ENCODE measurements at regions not wholly inside any gene's neighbourhood (a gene's known extent, or its start where the extent isn't known, plus 50 kb on each side); places are given as distances from the start of the nearest gene placed in this dataset.

DNA sequence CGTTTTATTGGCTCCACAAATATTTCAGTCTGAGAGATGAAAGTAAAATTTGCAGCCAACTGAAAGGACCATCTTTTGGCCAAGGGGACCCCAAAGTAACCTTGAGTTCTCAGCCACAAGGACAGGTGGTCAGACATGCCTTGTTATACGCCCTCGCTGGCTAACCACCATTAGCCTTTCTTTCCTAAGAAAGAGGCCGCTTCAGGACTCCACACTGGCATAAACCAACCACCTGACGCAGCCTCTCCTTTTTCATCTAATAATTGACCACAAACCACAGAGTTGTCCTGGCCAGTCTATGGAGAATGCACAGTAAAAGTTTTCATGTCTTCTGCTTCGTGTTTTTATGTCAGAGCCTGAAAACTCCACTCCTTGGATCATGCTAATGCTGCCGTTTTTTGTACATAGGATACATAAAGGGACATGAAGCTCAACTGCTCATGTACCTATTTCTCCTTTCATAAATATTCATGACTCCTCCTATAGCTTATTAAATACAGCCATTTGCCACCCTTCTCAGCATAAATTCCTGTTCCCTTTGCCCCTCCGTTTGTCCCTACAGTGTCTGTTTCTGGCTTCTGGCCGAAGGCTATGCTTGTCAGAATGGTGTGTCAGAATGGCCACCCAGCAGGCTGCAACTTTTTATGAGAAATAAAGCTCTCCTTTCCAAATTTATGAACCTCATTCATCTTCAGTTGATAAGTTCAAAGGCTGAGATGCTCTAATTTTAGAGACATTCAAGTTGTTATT is 374.1 kb upstream of the RBMS3 start (continued):
- TF ChIP-seq, protein P1, sequence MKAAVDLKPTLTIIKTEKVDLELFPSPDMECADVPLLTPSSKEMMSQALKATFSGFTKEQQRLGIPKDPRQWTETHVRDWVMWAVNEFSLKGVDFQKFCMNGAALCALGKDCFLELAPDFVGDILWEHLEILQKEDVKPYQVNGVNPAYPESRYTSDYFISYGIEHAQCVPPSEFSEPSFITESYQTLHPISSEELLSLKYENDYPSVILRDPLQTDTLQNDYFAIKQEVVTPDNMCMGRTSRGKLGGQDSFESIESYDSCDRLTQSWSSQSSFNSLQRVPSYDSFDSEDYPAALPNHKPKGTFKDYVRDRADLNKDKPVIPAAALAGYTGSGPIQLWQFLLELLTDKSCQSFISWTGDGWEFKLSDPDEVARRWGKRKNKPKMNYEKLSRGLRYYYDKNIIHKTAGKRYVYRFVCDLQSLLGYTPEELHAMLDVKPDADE (IDR thresholded peaks at IDR 0.05) = no peak
- no peak for TF ChIP-seq ZNF331 (CRISPR knock-in tag; IDR thresholded peaks at IDR 0.05; ENCODE audit: low read depth)
- TF ChIP-seq, protein P2, sequence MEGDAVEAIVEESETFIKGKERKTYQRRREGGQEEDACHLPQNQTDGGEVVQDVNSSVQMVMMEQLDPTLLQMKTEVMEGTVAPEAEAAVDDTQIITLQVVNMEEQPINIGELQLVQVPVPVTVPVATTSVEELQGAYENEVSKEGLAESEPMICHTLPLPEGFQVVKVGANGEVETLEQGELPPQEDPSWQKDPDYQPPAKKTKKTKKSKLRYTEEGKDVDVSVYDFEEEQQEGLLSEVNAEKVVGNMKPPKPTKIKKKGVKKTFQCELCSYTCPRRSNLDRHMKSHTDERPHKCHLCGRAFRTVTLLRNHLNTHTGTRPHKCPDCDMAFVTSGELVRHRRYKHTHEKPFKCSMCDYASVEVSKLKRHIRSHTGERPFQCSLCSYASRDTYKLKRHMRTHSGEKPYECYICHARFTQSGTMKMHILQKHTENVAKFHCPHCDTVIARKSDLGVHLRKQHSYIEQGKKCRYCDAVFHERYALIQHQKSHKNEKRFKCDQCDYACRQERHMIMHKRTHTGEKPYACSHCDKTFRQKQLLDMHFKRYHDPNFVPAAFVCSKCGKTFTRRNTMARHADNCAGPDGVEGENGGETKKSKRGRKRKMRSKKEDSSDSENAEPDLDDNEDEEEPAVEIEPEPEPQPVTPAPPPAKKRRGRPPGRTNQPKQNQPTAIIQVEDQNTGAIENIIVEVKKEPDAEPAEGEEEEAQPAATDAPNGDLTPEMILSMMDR (conservative IDR thresholded peaks at IDR 0.05; ENCODE audit: low read depth in 2 of 2) = no peak
- no peak for TF ChIP-seq EZH2 (IDR thresholded peaks at IDR 0.05; ENCODE audit: low read depth, unreplicated experiment)
- no peak for TF ChIP-seq JUNB (IDR thresholded peaks at IDR 0.05; ENCODE audit: unreplicated experiment)
- no peak for TF ChIP-seq EZH2phosphoT487 (IDR thresholded peaks at IDR 0.05; ENCODE audit: unreplicated experiment)
- no peak for TF ChIP-seq CREB1 (CRISPR knock-in tag; IDR thresholded peaks at IDR 0.05; ENCODE audit: low read depth)
- TF ChIP-seq NANOG (IDR thresholded peaks at IDR 0.05; ENCODE audit: borderline replicate concordance) = no peak

DNA sequence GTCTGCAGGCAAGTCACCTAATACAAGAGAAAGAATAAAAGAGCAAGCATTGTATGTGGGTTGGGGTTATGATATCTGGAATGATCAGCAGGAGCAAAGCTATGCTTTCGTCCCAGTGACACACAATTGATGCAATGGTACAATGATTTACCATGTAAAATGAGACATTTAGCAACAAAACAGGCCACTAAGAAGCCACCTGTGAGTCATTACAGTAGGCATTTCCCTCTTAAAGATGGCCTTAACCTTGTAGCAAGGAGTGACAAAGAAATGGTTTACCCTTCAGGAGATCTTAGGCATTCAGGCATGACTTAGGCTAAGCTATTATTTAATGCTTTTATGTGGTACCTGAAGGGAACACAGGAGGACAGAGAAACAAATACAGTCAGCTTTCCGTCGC is 373.3 kb upstream of the RBMS3 start:
- Histone ChIP-seq H4K20me1 (replicated peaks; ENCODE audit: insufficient read depth) (no peaks in the 10 kb centered on the region), H3K9me2 (ENCODE audit: insufficient read depth) (no peaks in the 10 kb centered on the region), H3K4me3 (no peak overlapping the region), H3K36me3 (ENCODE audit: insufficient read depth) (no peaks in the 10 kb centered on the region), H3K27ac (ENCODE audit: low read depth) (no peak overlapping the region), H3K79me2 (replicated peaks; ENCODE audit: insufficient read depth) (no peaks in the 10 kb centered on the region), H3K4me1 (ENCODE audit: insufficient read depth) (no peaks in the 10 kb centered on the region), H3K27me3 (ENCODE audit: insufficient read depth) (no peaks in the 10 kb centered on the region), H3K4me2 (no peak overlapping the region), H2AFZ (no peak overlapping the region; the same call in 1 of the 2 replicates), H3F3A (replicated peaks; ENCODE audit: low read depth) (no peaks in the 10 kb centered on the region)
- Mint-ChIP-seq H3K36me3 (ENCODE audit: low read depth) (no peaks in the 10 kb centered on the region), H3K27me3 (ENCODE audit: insufficient read depth, low read depth, poor library complexity) (no peaks in the 10 kb centered on the region), H3K27ac (no peak overlapping the region), H3K9me3 (peaks cover 3% of the 10 kb centered on the region; the same call in 2 of the 3 replicates), H3K4me1 (no peaks in the 10 kb centered on the region), H3K4me3 (no peak overlapping the region)
- ATAC-seq = no peak
- no peak for DNase-seq (ENCODE audit: low spot score)
- no peak for TF ChIP-seq ZNF331 (CRISPR knock-in tag; IDR thresholded peaks at IDR 0.05; ENCODE audit: low read depth)
- TF ChIP-seq, protein P1 (IDR thresholded peaks at IDR 0.05) = no peak
- no peak for TF ChIP-seq POLR2AphosphoS5 (IDR thresholded peaks at IDR 0.05; ENCODE audit: low read depth)
- TF ChIP-seq, protein P2 (conservative IDR thresholded peaks at IDR 0.05; ENCODE audit: low read depth in 2 of 2) = no peak
- TF ChIP-seq EZH2 (IDR thresholded peaks at IDR 0.05; ENCODE audit: low read depth, unreplicated experiment) = no peak
- TF ChIP-seq NANOG (IDR thresholded peaks at IDR 0.05; ENCODE audit: borderline replicate concordance) = no peak
- TF ChIP-seq, protein P3, sequence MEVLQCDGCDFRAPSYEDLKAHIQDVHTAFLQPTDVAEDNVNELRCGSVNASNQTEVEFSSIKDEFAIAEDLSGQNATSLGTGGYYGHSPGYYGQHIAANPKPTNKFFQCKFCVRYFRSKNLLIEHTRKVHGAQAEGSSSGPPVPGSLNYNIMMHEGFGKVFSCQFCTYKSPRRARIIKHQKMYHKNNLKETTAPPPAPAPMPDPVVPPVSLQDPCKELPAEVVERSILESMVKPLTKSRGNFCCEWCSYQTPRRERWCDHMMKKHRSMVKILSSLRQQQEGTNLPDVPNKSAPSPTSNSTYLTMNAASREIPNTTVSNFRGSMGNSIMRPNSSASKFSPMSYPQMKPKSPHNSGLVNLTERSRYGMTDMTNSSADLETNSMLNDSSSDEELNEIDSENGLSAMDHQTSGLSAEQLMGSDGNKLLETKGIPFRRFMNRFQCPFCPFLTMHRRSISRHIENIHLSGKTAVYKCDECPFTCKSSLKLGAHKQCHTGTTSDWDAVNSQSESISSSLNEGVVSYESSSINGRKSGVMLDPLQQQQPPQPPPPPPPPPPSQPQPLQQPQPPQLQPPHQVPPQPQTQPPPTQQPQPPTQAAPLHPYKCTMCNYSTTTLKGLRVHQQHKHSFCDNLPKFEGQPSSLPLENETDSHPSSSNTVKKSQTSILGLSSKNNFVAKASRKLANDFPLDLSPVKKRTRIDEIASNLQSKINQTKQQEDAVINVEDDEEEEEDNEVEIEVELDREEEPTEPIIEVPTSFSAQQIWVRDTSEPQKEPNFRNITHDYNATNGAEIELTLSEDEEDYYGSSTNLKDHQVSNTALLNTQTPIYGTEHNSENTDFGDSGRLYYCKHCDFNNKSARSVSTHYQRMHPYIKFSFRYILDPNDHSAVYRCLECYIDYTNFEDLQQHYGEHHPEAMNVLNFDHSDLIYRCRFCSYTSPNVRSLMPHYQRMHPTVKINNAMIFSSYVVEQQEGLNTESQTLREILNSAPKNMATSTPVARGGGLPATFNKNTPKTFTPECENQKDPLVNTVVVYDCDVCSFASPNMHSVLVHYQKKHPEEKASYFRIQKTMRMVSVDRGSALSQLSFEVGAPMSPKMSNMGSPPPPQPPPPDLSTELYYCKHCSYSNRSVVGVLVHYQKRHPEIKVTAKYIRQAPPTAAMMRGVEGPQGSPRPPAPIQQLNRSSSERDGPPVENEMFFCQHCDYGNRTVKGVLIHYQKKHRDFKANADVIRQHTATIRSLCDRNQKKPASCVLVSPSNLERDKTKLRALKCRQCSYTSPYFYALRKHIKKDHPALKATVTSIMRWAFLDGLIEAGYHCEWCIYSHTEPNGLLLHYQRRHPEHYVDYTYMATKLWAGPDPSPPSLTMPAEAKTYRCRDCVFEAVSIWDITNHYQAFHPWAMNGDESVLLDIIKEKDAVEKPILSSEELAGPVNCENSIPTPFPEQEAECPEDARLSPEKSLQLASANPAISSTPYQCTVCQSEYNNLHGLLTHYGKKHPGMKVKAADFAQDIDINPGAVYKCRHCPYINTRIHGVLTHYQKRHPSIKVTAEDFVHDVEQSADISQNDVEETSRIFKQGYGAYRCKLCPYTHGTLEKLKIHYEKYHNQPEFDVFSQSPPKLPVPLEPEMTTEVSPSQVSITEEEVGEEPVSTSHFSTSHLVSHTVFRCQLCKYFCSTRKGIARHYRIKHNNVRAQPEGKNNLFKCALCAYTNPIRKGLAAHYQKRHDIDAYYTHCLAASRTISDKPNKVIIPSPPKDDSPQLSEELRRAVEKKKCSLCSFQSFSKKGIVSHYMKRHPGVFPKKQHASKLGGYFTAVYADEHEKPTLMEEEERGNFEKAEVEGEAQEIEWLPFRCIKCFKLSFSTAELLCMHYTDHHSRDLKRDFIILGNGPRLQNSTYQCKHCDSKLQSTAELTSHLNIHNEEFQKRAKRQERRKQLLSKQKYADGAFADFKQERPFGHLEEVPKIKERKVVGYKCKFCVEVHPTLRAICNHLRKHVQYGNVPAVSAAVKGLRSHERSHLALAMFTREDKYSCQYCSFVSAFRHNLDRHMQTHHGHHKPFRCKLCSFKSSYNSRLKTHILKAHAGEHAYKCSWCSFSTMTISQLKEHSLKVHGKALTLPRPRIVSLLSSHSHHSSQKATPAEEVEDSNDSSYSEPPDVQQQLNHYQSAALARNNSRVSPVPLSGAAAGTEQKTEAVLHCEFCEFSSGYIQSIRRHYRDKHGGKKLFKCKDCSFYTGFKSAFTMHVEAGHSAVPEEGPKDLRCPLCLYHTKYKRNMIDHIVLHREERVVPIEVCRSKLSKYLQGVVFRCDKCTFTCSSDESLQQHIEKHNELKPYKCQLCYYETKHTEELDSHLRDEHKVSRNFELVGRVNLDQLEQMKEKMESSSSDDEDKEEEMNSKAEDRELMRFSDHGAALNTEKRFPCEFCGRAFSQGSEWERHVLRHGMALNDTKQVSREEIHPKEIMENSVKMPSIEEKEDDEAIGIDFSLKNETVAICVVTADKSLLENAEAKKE (CRISPR knock-in tag; IDR thresholded peaks at IDR 0.05) = no peak
- TF ChIP-seq CREB1 (CRISPR knock-in tag; IDR thresholded peaks at IDR 0.05; ENCODE audit: low read depth) = no peak
